HG03342 (cell line): ENCODE measurements at regions not wholly inside any gene's neighbourhood (a gene's known extent, or its start where the extent isn't known, plus 50 kb on each side); places are given as distances from the start of the nearest gene placed in this dataset.

Experiments
- ATAC-seq: cut with Tn5 transposase; IDR thresholded peaks from one replicate; pipeline ENCODE4 v1.9.1; 2021; ENCODE audit warnings: mild to moderate bottlenecking, moderate library complexity; ENCODE audit not compliant: unreplicated experiment

DNA sequence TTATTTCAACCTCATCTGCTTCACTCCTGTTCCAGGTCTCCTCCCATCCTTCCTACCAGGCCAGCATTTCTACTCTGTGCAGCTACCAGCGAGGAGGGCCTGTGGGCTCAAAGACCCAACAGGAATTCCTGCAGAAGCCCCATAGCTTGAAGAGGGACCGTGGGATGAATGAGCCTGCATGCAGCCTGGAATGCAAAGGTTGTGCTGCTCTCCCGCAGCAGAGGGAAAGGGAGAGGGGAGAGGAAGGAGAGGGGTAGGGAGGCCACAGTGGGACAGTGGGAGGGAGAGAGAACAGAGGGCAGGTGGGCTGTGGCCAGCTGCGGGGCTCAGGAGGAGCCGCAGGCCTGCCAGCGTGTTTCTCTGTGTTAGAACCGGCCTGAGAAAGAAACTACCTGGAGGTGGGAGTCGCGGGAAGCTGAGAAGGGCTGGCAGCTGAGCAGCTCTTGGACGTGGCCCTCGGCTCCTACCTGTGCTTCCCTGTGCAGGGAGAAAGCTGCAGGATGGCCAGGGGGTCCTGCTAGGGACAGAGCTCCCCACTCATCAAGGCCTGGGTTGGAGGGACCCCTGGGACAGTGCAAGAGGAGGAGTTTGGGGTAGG is 66.1 kb upstream of the MLN start:
- ATAC-seq, result no peak

- ATAC-seq, result no peak
These were observed 65.3 kb upstream of the MLN start for GRCh38 chr6:33869121-33869520.

- ATAC-seq, result no peak
These were observed 64.3 kb upstream of the MLN start for GRCh38 chr6:33868141-33868540.

DNA sequence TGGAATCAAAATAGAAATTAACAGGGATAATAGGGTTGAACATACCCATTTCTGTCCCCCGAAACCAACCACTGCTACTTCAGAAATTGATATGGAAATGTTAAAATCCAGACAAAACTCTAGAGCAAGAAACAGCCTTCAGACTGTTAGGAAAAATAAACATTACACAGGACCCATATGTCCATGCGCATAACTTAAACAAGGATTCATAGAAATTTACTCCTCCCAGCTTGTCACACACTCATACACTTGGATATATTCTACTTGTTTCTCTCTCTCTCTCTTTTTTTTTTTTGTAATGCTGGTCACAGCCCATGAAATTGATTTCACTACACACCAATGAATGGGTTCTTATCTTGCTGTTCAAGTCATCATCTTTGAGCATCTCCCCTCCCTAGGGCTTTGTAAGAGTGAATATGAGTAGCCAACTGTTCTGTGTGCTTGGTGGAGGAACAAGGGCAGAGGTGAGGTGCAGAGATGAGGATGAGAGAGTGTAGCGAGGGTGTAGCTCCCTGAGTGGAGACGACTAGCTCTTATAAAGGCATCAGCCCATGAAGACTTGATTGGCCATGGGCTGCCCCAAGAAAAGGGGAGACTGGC is 61.8 kb upstream of the MLN start:
- no peak for ATAC-seq

DNA sequence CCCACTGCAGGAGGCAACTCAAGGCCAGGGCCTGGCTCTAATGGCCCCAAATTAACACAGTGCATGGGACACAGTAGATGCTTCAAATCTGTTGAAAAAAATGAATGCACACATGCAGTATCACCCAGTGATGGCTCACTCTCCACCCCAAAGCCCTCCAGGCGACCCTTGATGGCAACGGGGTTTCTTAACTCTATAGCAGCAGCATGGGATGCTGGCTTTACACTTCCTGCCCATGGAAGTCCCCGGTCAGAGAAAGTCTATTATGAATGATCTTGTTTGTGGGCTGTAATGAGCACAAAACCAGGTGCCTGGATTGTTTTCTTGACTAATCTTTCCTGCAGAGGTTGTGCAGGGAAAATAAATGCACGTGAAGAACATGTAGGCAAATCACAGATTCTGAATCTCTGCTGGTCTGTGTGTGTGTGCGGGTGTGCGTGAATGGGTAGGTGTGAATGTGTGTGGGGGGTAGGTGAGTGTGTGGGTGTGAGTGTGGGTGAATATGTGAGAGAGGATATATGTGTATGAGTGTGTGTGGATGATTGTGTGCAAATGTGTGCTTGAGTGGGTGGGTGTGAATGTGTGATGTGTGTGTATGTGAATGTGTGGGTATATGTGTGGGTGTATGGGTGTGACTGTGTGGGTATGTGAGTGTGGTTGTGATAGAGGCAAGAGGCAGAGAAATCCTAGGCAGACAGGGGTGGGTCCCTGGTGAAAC is 60.1 kb upstream of the MLN start:
- no peak for ATAC-seq

- no peak for ATAC-seq
These were observed 59.3 kb upstream of the MLN start for GRCh38 chr6:33863084-33863483.

GRCh38 chr6:33862536-33862935 is 58.7 kb upstream of the MLN start:
- no peak for ATAC-seq

DNA sequence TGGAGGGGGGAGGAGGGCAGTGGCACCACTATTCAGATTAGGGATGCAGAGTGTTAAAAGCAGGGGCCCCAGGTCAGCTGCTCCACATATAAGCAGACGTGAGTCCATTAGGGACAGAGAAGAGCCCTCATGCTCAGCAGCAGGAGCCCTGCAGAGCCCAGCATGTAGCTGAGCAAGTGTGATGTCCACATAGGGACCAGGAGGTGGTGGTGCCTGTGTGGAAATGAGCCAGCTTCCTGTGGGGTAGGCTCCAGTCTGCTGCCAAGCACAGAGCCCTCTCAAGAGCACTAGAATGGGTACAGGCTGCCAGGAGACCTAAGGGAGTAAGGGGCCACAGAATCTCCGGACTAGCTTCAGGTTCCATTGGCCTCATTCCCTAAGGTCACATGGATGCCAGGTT is 57.9 kb upstream of the MLN start:
- ATAC-seq, result no peak

DNA sequence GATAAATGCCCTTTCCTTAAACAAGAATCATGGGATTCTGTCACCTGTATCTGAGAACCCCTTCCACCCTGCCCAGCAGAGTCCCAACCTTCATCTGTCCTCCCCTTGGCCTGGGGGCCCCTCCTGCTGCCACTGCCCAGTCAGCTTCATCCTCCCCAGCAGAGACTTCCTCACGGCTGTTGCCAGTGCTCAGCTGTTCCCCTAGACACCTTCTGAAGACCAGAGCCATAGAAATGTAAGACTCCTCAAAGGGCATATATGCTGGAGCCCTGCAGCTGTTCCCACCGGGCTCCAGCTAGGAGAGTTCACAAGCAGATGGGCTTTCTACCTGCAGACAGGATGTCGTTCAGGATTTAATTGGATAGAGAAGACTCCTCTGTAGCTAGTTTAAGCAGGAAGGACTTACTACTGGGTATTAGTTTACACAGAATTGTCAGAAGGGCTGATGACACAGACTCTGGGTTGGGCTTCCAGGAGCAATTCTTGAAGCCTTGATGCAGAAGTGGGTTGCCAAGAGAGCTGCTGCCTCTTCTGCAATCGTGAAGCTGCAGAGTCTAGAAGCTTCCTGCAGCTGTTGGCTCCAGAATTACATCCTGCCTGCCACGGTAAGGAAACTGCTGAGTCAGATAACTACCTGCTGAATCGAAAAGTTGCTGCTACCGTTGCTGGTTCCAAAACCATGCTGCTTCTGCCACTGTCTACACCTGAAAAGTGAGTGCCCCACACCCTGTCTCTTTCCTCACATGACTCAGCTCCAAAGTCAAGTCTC is 57.1 kb upstream of the MLN start:
- ATAC-seq, result no peak

DNA sequence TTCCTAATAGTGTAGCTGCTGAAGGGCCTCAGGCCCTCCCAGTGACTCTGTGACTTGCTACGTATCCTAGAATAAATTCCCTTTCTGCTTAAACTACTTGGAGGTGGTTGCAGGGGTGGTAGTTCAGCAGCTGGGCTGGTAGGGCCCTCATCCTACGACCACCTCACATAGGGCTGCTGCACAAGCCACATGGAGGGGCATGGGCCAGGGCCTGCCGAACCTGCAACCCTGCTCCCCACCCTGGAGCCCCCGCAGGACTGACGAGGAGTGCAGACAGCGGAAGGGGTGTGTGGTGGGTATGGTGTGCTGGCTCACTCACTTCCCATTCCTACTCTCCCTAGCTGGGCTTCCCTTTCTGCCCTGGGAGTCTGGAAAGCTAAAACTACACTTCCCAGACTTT is 56.2 kb upstream of the MLN start:
- ATAC-seq, result no peak

GRCh38 chr6:33858804-33859505 is 55.2 kb upstream of the MLN start:
- no peak for ATAC-seq

GRCh38 chr6:33857932-33858475 is 54.2 kb upstream of the MLN start:
- no peak for ATAC-seq

- ATAC-seq, result no peak
These were observed 53.5 kb upstream of the MLN start for GRCh38 chr6:33857093-33857931.

DNA sequence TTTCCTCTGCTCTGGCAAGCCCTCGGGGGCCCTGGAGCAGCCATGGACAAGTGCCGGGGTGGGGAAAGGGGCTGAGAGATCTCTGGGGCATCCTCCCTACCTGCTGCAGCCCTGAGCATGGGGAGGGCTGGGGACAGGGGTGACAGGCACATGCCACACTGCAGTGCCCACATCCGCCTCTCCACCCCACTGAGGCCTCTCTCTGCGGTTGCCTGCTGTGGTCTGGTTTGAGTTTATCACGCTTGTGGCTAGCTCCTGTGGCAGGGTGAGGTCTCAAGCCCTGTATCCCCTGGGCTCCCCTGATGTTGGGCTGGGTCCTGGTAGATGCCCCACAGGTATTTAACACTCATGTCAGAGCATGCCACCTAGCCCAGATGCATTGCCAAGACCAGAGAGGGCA is 52.9 kb upstream of the MLN start:
- no peak for ATAC-seq

GRCh38 chr6:33856031-33856590 is 52.3 kb upstream of the MLN start:
- no peak for ATAC-seq

DNA sequence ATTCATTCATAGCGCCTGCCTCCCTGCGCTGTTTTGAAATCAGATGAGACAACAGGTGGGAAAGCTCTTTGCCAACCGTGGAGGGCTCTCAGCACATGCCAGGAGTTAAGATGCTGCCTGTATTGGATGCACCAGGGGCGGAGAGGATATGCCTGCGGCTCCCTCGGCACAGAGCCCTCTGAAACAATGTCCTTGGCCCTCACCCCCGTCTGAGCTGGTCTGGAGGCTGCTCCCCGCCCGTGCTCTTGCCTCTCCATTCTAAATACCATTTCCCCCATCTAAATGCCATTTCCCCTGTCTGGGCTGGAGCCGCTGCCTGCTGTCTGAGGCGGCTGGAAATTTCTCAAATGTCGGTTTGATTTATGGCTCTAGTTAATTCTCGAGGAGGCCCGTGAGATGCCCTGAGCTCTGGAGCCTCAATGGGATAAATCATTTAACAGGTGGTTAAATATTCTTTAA is 50.8 kb upstream of the MLN start:
- no peak for ATAC-seq

DNA sequence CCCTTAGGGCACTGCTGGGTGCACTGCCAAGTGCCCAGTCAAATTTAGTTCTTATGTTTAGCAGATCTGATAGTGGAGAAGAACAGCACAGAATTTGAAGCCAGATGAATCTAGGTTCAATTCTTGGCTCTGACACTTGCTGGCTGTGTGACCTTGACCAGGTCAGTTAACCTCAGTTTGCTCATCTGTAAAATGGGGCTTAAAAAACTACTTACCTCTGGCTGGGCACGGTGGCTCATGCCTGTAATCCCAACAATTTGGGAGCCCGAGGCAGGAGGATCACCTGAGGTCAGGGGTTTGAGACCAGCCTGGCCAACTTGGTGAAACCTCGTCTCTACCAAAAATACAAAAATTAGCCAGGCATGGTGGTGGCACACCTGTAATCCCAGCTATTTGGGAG is 49.9 kb upstream of the MLN start:
- ATAC-seq, result no peak
